ENCODE measurements at regions not wholly inside any gene's neighbourhood (a gene's known extent, or its start where the extent isn't known, plus 50 kb on each side); places are given as distances from the start of the nearest gene placed in this dataset.

- TF ChIP-seq SPI1 (IDR thresholded peaks at IDR 0.05; ENCODE audit: low read depth, low read length) (no peak), POLR2A (IDR thresholded peaks at IDR 0.05; ENCODE audit: low read depth, low read length) (no peak)
These were observed 405.0 kb downstream of the MATN1 start for GRCh38 chr1:30318413-30318812.
